ENCODE measurements at regions not wholly inside any gene's neighbourhood (a gene's known extent, or its start where the extent isn't known, plus 50 kb on each side); places are given as distances from the start of the nearest gene placed in this dataset.

DNA sequence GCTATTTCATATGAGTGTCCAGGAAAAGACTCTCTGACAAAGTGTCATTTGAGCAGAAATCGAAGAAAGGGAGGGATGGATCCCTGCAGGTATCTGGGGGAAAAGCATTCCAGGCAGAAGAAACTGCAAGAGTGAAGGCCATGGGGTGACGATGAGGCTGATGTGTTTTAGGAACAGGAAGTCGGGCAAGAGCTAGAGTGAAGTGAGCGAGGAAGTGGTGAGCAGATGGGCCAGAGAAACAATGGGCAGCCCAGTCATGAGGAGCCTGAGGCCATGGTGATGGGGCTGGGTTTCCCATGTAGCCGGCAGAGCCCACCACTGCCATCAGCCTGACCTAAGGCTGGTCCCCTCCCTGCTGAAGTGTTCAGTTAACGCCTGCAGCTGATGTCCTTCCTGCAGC lies 150.2 kb downstream of the TNFSF13B start:
- H3K9me3 Mint-ChIP-seq: peaks cover 6% of the 10 kb centered on the region

DNA sequence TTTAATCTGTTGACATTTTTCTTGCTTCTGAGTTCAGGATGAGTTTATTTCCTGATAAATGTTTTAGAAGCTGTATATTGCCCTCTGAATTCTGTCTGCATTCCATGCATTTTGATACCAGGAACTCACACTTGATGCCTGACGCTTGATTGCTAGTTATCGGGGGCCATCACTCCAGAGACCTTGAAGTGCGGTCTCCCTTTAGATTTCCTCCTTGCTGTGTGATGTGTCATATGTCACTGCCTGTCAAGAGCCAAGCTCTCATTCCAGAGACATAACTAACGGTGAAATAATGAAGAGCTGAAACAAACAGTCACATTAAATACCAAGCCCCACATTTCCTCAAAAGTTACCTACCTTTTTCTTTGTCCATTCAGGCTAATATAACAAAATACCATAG lies 155.5 kb downstream of the TNFSF13B start:
- no peak for ATAC-seq
- H3K4me3 Mint-ChIP-seq: no peak overlapping the region
- no peaks in the 10 kb centered on the region for H3K9me3 Mint-ChIP-seq
- no peak overlapping the region for H3K27ac Mint-ChIP-seq
- no peaks in the 10 kb centered on the region for H3K36me3 Mint-ChIP-seq (ENCODE audit: low read depth)
- no peaks in the 10 kb centered on the region for H3K27me3 Mint-ChIP-seq
- no peak for DNase-seq
- H3K4me1 Mint-ChIP-seq: no peaks in the 10 kb centered on the region

More for the DNA sequence above, 150.2 kb downstream of the TNFSF13B start:
- Mint-ChIP-seq H3K27ac (no peak overlapping the region), H3K27me3 (no peaks in the 10 kb centered on the region), H3K4me1 (peaks cover 4% of the 10 kb centered on the region), H3K4me3 (no peak overlapping the region), H3K36me3 (ENCODE audit: low read depth) (no peaks in the 10 kb centered on the region)
- ATAC-seq (no peak), DNase-seq (no peak)

DNA sequence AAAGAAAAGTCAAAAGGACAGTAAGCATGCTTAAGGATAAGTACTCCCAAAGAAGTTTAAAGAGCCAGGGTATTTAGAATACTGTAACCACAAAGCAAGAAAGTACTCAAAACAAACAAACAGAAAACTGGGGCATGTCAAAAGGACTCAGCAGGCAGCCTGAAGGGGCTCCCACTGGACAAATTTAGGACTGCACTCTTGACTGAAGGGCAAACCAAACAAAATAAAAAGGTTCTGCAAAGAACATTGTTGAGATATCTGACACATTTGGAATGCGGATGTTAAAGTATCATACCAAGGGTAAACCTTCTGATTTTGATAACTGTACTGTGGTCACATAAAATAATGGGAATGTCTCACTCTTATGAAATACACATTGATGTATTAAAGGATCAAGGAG lies 157.4 kb downstream of the TNFSF13B start:
- Mint-ChIP-seq H3K4me1 (no peaks in the 10 kb centered on the region), H3K9me3 (no peaks in the 10 kb centered on the region), H3K36me3 (ENCODE audit: low read depth) (no peaks in the 10 kb centered on the region), H3K27ac (no peak overlapping the region), H3K4me3 (no peak overlapping the region), H3K27me3 (no peaks in the 10 kb centered on the region)
- DNase-seq (no peak), ATAC-seq (no peak)

DNA sequence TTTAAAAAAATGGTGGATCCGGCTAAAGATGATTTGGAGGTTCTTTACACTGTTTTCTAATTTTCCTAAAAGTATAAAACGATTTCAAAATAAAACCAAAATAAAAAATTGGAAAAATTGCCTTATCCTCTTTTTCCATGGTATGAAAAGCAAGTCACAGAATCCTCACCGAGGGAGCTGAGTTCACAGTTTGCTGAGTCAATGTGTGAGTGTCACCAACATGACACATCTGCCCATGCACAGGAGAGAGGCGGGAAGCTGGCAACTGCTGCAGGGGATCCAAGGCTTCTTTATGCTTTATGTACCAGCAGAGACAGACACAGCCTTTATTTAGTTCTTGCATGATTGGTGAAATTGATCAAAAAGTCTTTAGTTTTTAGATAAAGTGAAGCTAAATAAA lies 157.8 kb downstream of the TNFSF13B start:
- DNase-seq: no peak
- no peaks in the 10 kb centered on the region for H3K27me3 Mint-ChIP-seq
- H3K36me3 Mint-ChIP-seq (ENCODE audit: low read depth): no peaks in the 10 kb centered on the region
- H3K27ac Mint-ChIP-seq: no peak overlapping the region
- no peak for ATAC-seq
- no peaks in the 10 kb centered on the region for H3K9me3 Mint-ChIP-seq
- H3K4me1 Mint-ChIP-seq: no peaks in the 10 kb centered on the region
- no peak overlapping the region for H3K4me3 Mint-ChIP-seq

DNA sequence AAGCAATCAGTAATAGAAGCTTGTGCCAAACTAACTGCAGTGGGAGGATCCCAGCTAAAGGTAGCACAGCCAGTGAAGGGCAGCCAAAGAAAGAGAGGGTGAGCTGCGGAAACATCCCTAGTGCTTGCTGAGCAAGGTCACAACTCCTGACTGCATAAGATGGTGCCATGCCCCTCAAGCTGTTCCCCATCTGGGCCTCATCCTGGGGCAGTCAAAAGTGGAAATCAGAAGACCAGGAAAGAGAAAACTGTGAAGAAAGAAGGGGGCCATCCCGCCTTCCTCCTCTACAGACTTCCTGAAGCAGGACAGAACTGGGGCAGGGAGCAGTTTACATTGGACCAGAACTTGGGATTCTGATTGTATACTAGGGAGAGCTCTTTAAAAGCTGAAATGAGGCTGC lies 159.2 kb downstream of the TNFSF13B start:
- Mint-ChIP-seq H3K36me3 (ENCODE audit: low read depth) (no peaks in the 10 kb centered on the region), H3K27ac (no peak overlapping the region), H3K4me3 (no peak overlapping the region), H3K9me3 (no peaks in the 10 kb centered on the region), H3K27me3 (no peaks in the 10 kb centered on the region), H3K4me1 (no peaks in the 10 kb centered on the region)
- ATAC-seq: no peak
- no peak for DNase-seq

DNA sequence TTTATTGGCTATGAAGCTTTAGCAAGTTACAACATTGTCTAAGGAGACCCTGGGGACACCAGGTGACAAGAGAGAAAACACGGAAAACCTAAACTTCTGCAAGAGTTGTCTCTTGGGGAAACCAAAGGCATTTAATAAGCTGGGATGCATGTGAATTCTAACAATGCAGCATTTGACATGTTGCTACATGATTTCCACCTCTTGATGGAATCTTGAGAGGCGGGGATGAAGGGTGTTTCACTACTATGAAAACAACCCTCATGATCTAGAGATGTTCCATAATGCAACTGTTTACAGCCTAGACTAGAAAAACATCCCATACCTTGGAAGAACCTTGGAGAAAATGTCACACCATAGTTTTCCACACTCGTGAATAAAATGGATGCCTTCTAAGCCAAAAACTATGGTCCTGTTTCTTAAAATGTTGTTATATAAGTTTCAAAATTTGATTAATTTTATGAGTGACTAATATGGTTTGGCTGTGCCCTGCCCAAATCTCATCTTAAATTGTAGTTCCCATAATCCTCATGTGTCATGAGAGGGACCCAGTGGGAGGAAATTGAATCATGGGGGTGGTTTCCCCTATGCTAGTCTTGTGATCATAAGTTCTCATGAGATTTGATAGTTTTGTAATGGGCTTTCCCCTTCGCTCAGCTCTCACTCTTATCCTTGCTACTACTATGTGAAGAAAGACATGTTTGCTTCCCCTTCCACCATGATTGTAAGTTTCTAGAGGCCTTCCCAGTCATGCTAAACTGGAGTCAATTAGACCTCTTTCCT lies 164.6 kb downstream of the TNFSF13B start:
- Mint-ChIP-seq H3K36me3 (ENCODE audit: low read depth) (no peaks in the 10 kb centered on the region), H3K4me1 (no peaks in the 10 kb centered on the region), H3K4me3 (no peak overlapping the region), H3K27ac (no peak overlapping the region), H3K27me3 (no peaks in the 10 kb centered on the region), H3K9me3 (peaks cover 9% of the 10 kb centered on the region)
- no peak for ATAC-seq
- no peak for DNase-seq

DNA sequence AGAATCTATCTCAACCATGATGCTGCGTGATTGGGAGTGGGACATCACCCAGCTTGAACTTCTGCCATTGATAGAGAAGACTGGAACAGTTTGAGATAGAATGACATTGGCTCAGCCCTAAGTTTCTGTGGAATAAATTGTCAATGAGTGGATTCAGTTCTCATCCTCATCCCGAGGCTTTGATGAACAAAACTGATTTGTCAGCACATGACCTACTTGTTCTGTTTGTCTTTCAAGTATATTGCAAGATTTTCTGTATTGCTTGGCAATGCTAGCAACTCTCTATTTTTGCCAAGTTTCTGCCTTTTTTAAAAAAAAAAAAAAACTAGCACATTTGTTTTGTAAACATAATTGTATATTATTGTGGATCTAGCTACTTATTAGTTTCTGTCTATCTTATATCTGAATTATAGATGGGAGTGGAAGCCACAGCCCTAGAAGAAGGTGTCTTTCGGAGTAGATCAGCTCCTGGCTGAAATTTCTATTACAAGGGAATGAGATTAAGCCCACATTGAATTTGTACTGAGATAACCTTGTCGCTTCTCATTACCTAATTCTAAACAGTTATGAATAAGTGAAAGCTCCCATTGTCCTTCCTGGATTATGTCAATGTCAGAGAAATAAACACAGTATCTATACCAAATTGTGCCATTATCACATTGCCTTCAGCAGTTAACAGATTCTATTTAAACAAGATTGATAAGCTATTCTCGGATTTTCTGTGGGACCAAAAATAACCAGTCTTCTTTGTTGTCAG lies 166.1 kb downstream of the TNFSF13B start:
- ATAC-seq: no peak
- H3K27me3 Mint-ChIP-seq: no peaks in the 10 kb centered on the region
- no peaks in the 10 kb centered on the region for H3K36me3 Mint-ChIP-seq (ENCODE audit: low read depth)
- H3K4me3 Mint-ChIP-seq: no peak overlapping the region
- DNase-seq: no peak
- H3K4me1 Mint-ChIP-seq: no peaks in the 10 kb centered on the region
- peaks cover 9% of the 10 kb centered on the region for H3K9me3 Mint-ChIP-seq
- no peak overlapping the region for H3K27ac Mint-ChIP-seq

DNA sequence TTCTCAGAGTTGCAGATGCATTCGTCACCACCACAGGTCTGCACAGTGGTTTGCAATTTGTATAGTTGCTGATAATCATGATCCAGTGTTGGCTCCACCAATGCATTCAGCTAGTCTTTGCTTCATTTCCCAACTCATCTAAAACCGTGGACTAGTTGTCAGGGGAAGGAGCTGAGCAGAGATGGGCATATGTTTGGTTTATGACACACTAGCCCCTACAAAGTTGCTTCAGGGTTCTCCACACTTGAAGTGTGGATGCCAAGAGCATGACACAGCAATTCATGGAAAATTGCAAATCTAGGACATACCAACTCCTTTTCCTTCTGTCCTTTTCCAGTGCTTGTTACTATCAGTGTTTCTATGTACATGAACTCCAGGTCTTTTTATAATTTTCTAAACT lies 168.0 kb downstream of the TNFSF13B start:
- Mint-ChIP-seq H3K36me3 (ENCODE audit: low read depth) (no peaks in the 10 kb centered on the region), H3K9me3 (peaks cover 9% of the 10 kb centered on the region), H3K4me3 (no peak overlapping the region), H3K27me3 (no peaks in the 10 kb centered on the region), H3K4me1 (no peaks in the 10 kb centered on the region), H3K27ac (no peak overlapping the region)
- no peak for DNase-seq
- no peak for ATAC-seq

DNA sequence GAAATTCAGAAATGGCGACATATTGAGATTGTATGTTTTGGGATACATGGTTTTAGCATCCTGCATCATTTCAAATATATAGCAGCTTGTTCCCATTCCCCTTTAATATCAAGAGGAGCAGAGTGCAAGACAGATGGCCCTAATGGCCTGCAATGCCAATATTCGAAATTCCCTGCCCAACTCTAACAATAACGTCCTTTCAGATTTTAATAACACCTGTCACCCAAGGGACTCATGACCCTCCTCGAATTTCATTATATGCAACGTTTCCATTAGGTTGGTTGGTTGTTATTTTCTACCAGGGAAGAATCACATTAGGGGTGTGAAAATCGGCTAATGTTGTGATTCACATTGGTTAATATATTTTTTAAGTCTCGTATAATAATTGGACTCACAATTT lies 170.0 kb downstream of the TNFSF13B start:
- no peaks in the 10 kb centered on the region for H3K36me3 Mint-ChIP-seq (ENCODE audit: low read depth)
- H3K4me3 Mint-ChIP-seq: no peak overlapping the region
- no peaks in the 10 kb centered on the region for H3K4me1 Mint-ChIP-seq
- no peaks in the 10 kb centered on the region for H3K27me3 Mint-ChIP-seq
- peaks cover 6% of the 10 kb centered on the region for H3K9me3 Mint-ChIP-seq
- no peak overlapping the region for H3K27ac Mint-ChIP-seq
- DNase-seq: no peak
- ATAC-seq: no peak

DNA sequence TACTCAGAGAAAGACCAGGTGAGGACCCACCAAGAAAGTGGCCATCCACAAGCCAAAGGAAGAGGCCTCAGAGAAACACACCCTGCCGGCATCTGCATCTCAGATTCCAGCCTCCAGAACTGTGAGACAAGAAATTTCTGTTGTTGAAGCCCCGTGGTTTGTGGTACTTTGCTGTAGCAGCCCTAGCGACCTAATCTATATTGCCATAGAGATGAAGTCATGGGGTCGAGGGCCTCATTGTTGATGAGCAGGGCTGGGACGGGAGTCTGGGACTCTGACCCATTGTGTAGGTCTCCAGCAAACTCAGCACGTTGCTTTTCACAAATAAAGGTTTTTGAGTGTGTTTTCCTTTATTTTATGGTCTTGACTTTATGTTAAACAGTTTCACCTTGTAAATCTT lies 174.9 kb downstream of the TNFSF13B start:
- DNase-seq (no peak), ATAC-seq (no peak)
- H3K9me3 Mint-ChIP-seq: no peaks in the 10 kb centered on the region
- no peaks in the 10 kb centered on the region for H3K36me3 Mint-ChIP-seq (ENCODE audit: low read depth)
- H3K4me1 Mint-ChIP-seq: no peaks in the 10 kb centered on the region
- H3K27me3 Mint-ChIP-seq: no peaks in the 10 kb centered on the region
- H3K27ac Mint-ChIP-seq: no peak overlapping the region
- no peak overlapping the region for H3K4me3 Mint-ChIP-seq

DNA sequence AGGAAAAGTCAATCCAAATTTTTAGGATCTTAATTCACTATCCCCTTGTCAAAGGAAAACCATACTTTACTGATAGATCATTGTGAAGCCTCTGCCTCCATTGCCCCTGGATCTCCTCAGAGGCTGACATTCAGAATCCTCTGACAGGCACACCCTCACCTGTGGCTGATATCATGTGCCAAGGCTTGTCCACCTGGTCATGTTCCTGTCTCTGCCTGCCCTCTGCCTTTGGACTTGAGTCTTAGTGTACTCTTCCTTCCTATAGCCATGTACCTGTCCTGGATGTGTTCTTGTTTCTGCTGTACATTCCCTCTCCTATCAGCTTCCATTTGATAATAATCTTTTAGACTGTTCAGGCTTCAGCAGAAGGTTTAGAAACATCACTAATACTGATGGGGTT lies 179.4 kb downstream of the TNFSF13B start:
- Mint-ChIP-seq H3K4me3 (no peak overlapping the region), H3K27ac (no peak overlapping the region), H3K36me3 (ENCODE audit: low read depth) (no peaks in the 10 kb centered on the region), H3K27me3 (no peaks in the 10 kb centered on the region), H3K9me3 (no peaks in the 10 kb centered on the region), H3K4me1 (no peaks in the 10 kb centered on the region)
- ATAC-seq (no peak), DNase-seq (no peak)

DNA sequence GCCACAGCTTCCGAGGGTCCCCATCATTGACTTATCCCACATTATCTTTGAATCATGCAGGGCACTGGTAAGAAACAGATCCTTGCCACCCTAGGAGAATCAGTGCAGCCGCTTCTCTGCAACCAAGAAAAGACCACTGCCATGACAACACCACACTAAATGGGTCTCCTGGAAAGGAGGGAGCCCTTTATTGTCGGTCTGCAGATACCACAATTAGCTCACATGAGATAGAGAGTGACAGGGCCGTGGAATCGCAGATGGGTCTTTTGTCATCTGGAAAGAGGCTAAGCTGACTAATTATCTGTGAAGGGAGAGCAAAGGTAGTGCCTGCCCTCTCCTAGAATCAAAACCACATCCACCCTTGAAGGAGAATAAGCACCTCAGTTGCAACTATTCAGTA lies 178.3 kb upstream of the MYO16 start:
- Mint-ChIP-seq H3K27me3 (no peaks in the 10 kb centered on the region), H3K27ac (no peak overlapping the region), H3K36me3 (ENCODE audit: low read depth) (no peaks in the 10 kb centered on the region), H3K4me3 (no peak overlapping the region), H3K9me3 (no peaks in the 10 kb centered on the region), H3K4me1 (no peaks in the 10 kb centered on the region)
- ATAC-seq (no peak), DNase-seq (no peak)

DNA sequence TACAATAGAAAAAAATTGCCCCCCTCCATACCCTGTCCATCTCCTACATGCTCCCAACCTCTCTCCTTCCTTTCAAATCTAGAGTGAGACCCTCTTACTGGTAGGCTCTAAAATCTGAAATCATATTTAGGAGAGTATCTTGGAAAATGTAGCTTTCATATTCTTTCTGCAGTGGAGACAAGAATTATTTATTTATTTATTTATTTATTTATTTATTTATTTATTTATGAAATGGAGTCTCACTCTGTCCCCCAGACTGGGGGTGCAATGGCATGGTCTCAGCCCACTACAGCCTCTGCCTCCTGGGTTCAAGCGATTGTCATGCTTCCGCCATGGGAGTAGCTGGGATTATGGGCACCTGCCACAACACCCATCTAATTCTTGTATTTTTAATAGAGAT lies 174.1 kb upstream of the MYO16 start:
- Mint-ChIP-seq H3K27ac (no peak overlapping the region), H3K36me3 (ENCODE audit: low read depth) (no peaks in the 10 kb centered on the region), H3K9me3 (peaks cover 7% of the 10 kb centered on the region), H3K4me1 (no peaks in the 10 kb centered on the region), H3K4me3 (no peak overlapping the region), H3K27me3 (peaks cover 3% of the 10 kb centered on the region)
- ATAC-seq (no peak), DNase-seq (no peak)

DNA sequence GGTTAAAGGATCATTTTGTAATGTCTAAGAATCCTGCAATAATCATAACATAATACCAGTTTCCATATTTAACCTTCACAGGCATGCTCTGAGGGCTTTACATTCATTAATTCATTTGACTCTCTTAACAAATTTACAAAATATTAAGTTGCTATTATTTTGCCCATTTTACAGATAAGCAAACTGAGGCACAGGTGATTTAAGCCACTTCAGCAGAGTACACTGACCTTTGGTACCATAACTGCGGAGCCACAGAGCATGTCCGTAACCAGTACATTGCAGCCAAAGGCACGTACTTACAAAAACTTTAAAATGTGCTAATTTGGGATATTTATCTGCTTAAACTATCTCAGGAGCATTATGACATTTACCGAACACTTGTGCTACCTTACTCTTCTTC lies 169.4 kb upstream of the MYO16 start:
- Mint-ChIP-seq H3K4me3 (no peak overlapping the region), H3K36me3 (ENCODE audit: low read depth) (no peaks in the 10 kb centered on the region), H3K27me3 (peaks cover 3% of the 10 kb centered on the region), H3K4me1 (no peaks in the 10 kb centered on the region), H3K9me3 (peaks cover 7% of the 10 kb centered on the region), H3K27ac (no peak overlapping the region)
- no peak for DNase-seq
- ATAC-seq: no peak

DNA sequence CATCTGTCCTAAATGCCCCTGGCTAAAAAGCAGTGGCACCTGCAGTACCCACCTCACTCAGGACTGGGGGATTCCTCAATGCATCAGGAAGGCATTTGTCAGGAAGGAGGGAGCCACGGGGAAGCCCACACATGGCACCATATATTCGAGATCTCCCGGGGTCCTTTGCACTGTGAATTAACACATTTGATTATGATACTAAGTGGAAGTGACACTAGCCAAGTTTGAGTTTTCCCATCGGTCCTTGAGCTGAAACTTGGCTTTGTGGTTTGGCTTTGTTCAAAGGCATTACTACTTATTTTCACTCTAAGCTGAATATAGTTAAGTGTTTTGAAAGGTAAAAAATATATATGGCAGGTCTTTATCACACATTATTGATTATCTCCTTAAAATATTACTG lies 168.7 kb upstream of the MYO16 start:
- peaks cover 7% of the 10 kb centered on the region for H3K9me3 Mint-ChIP-seq
- DNase-seq (no peak), ATAC-seq (no peak)
- peaks cover 3% of the 10 kb centered on the region for H3K27me3 Mint-ChIP-seq
- no peak overlapping the region for H3K27ac Mint-ChIP-seq
- no peak overlapping the region for H3K4me3 Mint-ChIP-seq
- H3K4me1 Mint-ChIP-seq: no peaks in the 10 kb centered on the region
- H3K36me3 Mint-ChIP-seq (ENCODE audit: low read depth): no peaks in the 10 kb centered on the region

All from activated naive CD8-positive, alpha-beta T cell treated with anti-CD3 and anti-CD28 coated beads, Interleukin-2, amount 50 U/mL, for 24 hours (primary cell).